ENCODE measurements at regions not wholly inside any gene's neighbourhood (a gene's known extent, or its start where the extent isn't known, plus 50 kb on each side); places are given as distances from the start of the nearest gene placed in this dataset.

- no peak overlapping the region for H3K9ac ChIP-seq (ENCODE audit: low read length)
- H3K4me3 ChIP-seq (ENCODE audit: low read length): no peak overlapping the region
- H3K4me1 ChIP-seq (ENCODE audit: control insufficient read depth, insufficient read depth, low read length): peaks cover 10% of the 10 kb centered on the region
- peak; percentile 23 for DNase-seq (ENCODE audit: low read depth)
- no peaks in the 10 kb centered on the region for H3K9me3 ChIP-seq (ENCODE audit: control insufficient read depth, low read length)
- no peaks in the 10 kb centered on the region for H3K36me3 ChIP-seq (ENCODE audit: control insufficient read depth, insufficient read depth, low read length, severe bottlenecking)
- no peaks in the 10 kb centered on the region for H3K27me3 ChIP-seq (replicated peaks; ENCODE audit: control insufficient read depth, insufficient read depth, low read length)
Observed at GRCh38 chr5:74054641-74055421, 428.8 kb downstream of the ARHGEF28 start.

DNA sequence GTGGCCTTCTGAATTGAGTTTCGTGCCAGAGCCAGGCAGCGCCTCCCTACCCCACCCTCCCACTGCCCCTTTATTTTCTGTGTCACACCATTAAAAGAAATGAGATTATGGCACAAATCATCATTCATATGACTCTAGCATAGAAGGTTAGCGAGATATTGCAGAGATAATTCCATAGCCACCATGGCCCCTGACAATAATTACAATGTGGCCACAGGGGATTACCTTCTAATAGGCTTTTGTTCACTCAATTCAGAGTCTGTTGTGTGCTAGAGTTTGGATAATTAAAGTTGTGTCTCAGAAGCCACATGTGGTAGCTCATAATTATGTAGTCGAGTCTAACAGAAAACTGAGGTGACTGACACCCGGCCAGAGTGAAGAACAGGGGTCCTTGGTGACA, 428.1 kb downstream of the ARHGEF28 start:
- H3K4me3 ChIP-seq (ENCODE audit: low read length): no peak overlapping the region
- DNase-seq (ENCODE audit: low read depth): no peak
- H3K27me3 ChIP-seq (replicated peaks; ENCODE audit: control insufficient read depth, insufficient read depth, low read length): no peaks in the 10 kb centered on the region
- no peaks in the 10 kb centered on the region for H3K36me3 ChIP-seq (ENCODE audit: control insufficient read depth, insufficient read depth, low read length, severe bottlenecking)
- H3K4me1 ChIP-seq (ENCODE audit: control insufficient read depth, insufficient read depth, low read length): peaks cover 10% of the 10 kb centered on the region
- H3K9me3 ChIP-seq (ENCODE audit: control insufficient read depth, low read length): no peaks in the 10 kb centered on the region
- no peak overlapping the region for H3K9ac ChIP-seq (ENCODE audit: low read length)

DNA sequence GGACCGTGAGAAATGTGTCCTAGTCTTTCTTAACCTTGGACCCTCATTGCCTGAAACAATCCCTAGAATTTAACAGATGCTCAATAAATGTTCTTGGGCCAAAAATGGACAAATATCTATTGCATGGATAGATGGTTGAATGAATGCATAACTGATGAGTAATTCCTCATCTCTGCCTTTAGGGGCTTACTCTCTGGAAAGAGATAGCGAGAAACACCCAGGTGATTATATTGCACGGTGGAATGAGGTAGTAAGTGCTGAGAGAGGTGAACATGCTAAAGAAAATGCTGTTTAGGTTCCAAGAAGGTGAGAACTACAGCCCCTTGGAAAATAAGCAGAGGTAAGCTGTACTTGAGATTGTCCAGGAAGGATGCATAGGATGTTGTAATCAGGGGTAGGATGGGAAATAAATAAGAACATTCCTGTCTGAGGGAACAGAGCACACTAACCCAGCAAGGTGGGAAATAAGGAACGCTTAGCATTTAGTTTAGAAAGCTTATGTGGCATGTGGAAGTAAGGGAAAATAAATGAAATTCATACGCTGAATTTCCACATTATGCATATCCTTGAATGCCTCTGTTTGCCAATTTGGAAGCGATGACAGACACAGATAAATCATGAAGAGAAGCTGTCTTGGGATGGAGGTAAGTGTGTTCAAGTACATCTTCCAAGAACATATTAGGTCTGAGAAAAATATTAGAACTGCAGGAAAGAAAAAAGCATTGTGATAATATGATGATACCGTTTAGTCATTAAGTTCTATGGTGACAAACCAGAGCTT, 426.6 kb downstream of the ARHGEF28 start:
- H3K36me3 ChIP-seq (ENCODE audit: control insufficient read depth, insufficient read depth, low read length, severe bottlenecking): no peaks in the 10 kb centered on the region
- H3K9me3 ChIP-seq (ENCODE audit: control insufficient read depth, low read length): no peaks in the 10 kb centered on the region
- H3K9ac ChIP-seq (ENCODE audit: low read length): no peak overlapping the region
- H3K4me3 ChIP-seq (ENCODE audit: low read length): no peak overlapping the region
- H3K27me3 ChIP-seq (replicated peaks; ENCODE audit: control insufficient read depth, insufficient read depth, low read length): no peaks in the 10 kb centered on the region
- peaks cover 10% of the 10 kb centered on the region for H3K4me1 ChIP-seq (ENCODE audit: control insufficient read depth, insufficient read depth, low read length)
- DNase-seq (ENCODE audit: low read depth): no peak

DNA sequence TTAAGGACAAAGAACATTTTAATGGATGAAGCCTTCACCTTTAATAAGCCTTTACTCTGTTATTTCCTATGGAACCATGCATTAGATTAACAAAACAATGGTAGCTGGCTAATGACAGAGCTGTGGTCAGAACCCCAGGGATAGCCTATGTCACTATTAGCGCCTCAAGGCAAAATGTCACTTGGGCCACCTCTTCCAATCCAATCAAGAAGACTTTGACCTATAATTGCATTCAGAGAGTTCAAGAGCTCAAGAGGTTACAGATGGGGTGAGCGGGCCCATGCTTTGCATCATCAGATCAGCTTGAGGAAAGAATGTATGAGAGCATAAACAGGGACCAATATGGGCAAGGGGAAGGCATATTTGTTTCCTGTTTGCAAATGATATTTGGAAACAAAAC, 425.1 kb downstream of the ARHGEF28 start:
- Histone ChIP-seq H3K9ac (ENCODE audit: low read length) (no peak overlapping the region), H3K9me3 (ENCODE audit: control insufficient read depth, low read length) (no peaks in the 10 kb centered on the region), H3K4me1 (ENCODE audit: control insufficient read depth, insufficient read depth, low read length) (peaks cover 3% of the 10 kb centered on the region), H3K27me3 (replicated peaks; ENCODE audit: control insufficient read depth, insufficient read depth, low read length) (no peaks in the 10 kb centered on the region), H3K4me3 (ENCODE audit: low read length) (no peak overlapping the region), H3K36me3 (ENCODE audit: control insufficient read depth, insufficient read depth, low read length, severe bottlenecking) (no peaks in the 10 kb centered on the region)
- no peak for DNase-seq (ENCODE audit: low read depth)

DNA sequence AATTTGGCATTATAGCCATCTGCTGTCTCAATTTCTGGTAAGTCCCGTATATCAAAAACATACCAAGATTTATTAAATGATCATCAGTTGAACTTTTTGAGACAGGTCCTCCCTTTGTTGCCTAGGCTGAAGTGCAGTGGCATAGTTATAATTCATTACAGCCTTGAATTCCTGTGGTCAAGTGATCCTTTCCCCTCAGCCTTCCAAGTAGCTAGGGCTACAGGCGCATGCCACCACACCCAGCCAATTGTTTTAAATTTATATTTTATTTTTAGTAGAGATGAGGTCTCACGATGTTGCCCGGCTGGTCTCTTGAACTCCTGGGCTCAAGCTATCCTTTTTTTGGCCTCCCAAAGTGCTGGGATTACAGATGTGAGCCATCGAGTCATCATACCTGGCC, 418.9 kb downstream of the ARHGEF28 start:
- no peak for DNase-seq (ENCODE audit: low read depth)
- H3K27me3 ChIP-seq (replicated peaks; ENCODE audit: control insufficient read depth, insufficient read depth, low read length): no peaks in the 10 kb centered on the region
- no peaks in the 10 kb centered on the region for H3K36me3 ChIP-seq (ENCODE audit: control insufficient read depth, insufficient read depth, low read length, severe bottlenecking)
- no peak overlapping the region for H3K9ac ChIP-seq (ENCODE audit: low read length)
- no peak overlapping the region for H3K4me3 ChIP-seq (ENCODE audit: low read length)
- peaks cover 6% of the 10 kb centered on the region for H3K4me1 ChIP-seq (ENCODE audit: control insufficient read depth, insufficient read depth, low read length)
- no peaks in the 10 kb centered on the region for H3K9me3 ChIP-seq (ENCODE audit: control insufficient read depth, low read length)

GRCh38 chr5:74042959-74043358, 417.0 kb downstream of the ARHGEF28 start:
- no peaks in the 10 kb centered on the region for H3K36me3 ChIP-seq (ENCODE audit: control insufficient read depth, insufficient read depth, low read length, severe bottlenecking)
- DNase-seq (ENCODE audit: low read depth): peak; percentile 73
- no peaks in the 10 kb centered on the region for H3K9me3 ChIP-seq (ENCODE audit: control insufficient read depth, low read length)
- H3K9ac ChIP-seq (ENCODE audit: low read length): no peak overlapping the region
- H3K4me3 ChIP-seq (ENCODE audit: low read length): no peak overlapping the region
- peaks cover 13% of the 10 kb centered on the region for H3K4me1 ChIP-seq (ENCODE audit: control insufficient read depth, insufficient read depth, low read length)
- H3K27me3 ChIP-seq (replicated peaks; ENCODE audit: control insufficient read depth, insufficient read depth, low read length): no peaks in the 10 kb centered on the region

- Histone ChIP-seq H3K9me3 (ENCODE audit: control insufficient read depth, low read length) (no peaks in the 10 kb centered on the region), H3K4me1 (ENCODE audit: control insufficient read depth, insufficient read depth, low read length) (peaks cover 13% of the 10 kb centered on the region)
- DNase-seq (ENCODE audit: low read depth): no peak
Observed at GRCh38 chr5:74042559-74042958, 416.6 kb downstream of the ARHGEF28 start.

GRCh38 chr5:74041913-74042312, 415.9 kb downstream of the ARHGEF28 start:
- Histone ChIP-seq H3K36me3 (ENCODE audit: control insufficient read depth, insufficient read depth, low read length, severe bottlenecking) (no peaks in the 10 kb centered on the region), H3K9ac (ENCODE audit: low read length) (no peak overlapping the region), H3K4me1 (ENCODE audit: control insufficient read depth, insufficient read depth, low read length) (peaks cover 13% of the 10 kb centered on the region), H3K9me3 (ENCODE audit: control insufficient read depth, low read length) (no peaks in the 10 kb centered on the region), H3K27me3 (replicated peaks; ENCODE audit: control insufficient read depth, insufficient read depth, low read length) (no peaks in the 10 kb centered on the region), H3K4me3 (ENCODE audit: low read length) (no peak overlapping the region)
- no peak for DNase-seq (ENCODE audit: low read depth)

More at GRCh38 chr5:74042559-74042958, 416.6 kb downstream of the ARHGEF28 start:
- Histone ChIP-seq H3K4me3 (ENCODE audit: low read length) (no peak overlapping the region), H3K36me3 (ENCODE audit: control insufficient read depth, insufficient read depth, low read length, severe bottlenecking) (no peaks in the 10 kb centered on the region), H3K9ac (ENCODE audit: low read length) (no peak overlapping the region), H3K27me3 (replicated peaks; ENCODE audit: control insufficient read depth, insufficient read depth, low read length) (no peaks in the 10 kb centered on the region)

GRCh38 chr5:74040811-74041491, 415.0 kb downstream of the ARHGEF28 start:
- Histone ChIP-seq H3K36me3 (ENCODE audit: control insufficient read depth, insufficient read depth, low read length, severe bottlenecking) (no peaks in the 10 kb centered on the region), H3K4me3 (ENCODE audit: low read length) (no peak overlapping the region), H3K27me3 (replicated peaks; ENCODE audit: control insufficient read depth, insufficient read depth, low read length) (no peaks in the 10 kb centered on the region), H3K9ac (ENCODE audit: low read length) (no peak overlapping the region), H3K9me3 (ENCODE audit: control insufficient read depth, low read length) (no peaks in the 10 kb centered on the region), H3K4me1 (ENCODE audit: control insufficient read depth, insufficient read depth, low read length) (peaks cover 13% of the 10 kb centered on the region)
- DNase-seq (ENCODE audit: low read depth): no peak

DNA sequence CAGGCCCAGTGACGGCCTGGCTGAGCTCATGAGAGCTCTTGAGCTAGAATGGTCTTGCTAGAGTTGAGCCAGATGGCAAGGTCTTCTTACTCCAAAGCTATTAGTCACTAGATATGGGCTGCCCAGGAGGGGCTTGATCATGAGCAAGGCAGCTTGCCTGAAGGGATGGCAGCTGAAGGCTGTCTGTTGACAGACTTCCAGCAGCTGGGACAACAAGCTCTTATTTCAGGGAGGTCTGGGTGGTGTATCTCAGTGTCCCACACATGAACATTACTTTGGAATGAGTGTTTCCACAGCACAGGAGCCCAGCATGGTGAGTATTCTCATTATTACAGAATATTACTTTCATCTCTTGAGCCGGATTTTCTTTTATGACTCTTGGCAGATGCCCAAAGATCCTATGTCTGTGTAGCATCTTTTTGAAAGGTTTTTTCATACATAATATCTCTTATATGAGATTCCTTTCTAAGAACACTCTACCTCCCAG, 414.1 kb downstream of the ARHGEF28 start:
- Histone ChIP-seq H3K9me3 (ENCODE audit: control insufficient read depth, low read length) (no peaks in the 10 kb centered on the region), H3K36me3 (ENCODE audit: control insufficient read depth, insufficient read depth, low read length, severe bottlenecking) (no peaks in the 10 kb centered on the region), H3K4me3 (ENCODE audit: low read length) (no peak overlapping the region), H3K27me3 (replicated peaks; ENCODE audit: control insufficient read depth, insufficient read depth, low read length) (no peaks in the 10 kb centered on the region), H3K4me1 (ENCODE audit: control insufficient read depth, insufficient read depth, low read length) (peaks cover 16% of the 10 kb centered on the region), H3K9ac (ENCODE audit: low read length) (no peak overlapping the region)
- DNase-seq (ENCODE audit: low read depth): peak; percentile 52

GRCh38 chr5:74037321-74037720, 411.3 kb downstream of the ARHGEF28 start:
- H3K36me3 ChIP-seq (ENCODE audit: control insufficient read depth, insufficient read depth, low read length, severe bottlenecking): no peaks in the 10 kb centered on the region
- DNase-seq (ENCODE audit: low read depth): no peak
- H3K4me3 ChIP-seq (ENCODE audit: low read length): no peak overlapping the region
- peaks cover 17% of the 10 kb centered on the region for H3K4me1 ChIP-seq (ENCODE audit: control insufficient read depth, insufficient read depth, low read length)
- H3K9me3 ChIP-seq (ENCODE audit: control insufficient read depth, low read length): no peaks in the 10 kb centered on the region
- H3K9ac ChIP-seq (ENCODE audit: low read length): no peak overlapping the region
- no peaks in the 10 kb centered on the region for H3K27me3 ChIP-seq (replicated peaks; ENCODE audit: control insufficient read depth, insufficient read depth, low read length)

All from adipocyte (in vitro differentiated cells).